Ovary (tissue), 3 donors: ENCODE measurements at regions not wholly inside any gene's neighbourhood (a gene's known extent, or its start where the extent isn't known, plus 50 kb on each side); places are given as distances from the start of the nearest gene placed in this dataset.

Experiments used
- EP300 ChIP-seq: sonication (generic); formaldehyde crosslinking; IDR thresholded peaks from one replicate; pipeline ENCODE4 v1.6.1; 2017; ENCODE audit warnings: antibody characterized with exemption
- TF ChIP-seq, protein P1 (sequence below), 3 donors: fragments of 450-650 bp in 2 of 3; fragments of 200-600 bp in 1 of 3; IDR thresholded peaks; one replicate each; pipeline versions ENCODE4 v1.5.1 to v1.8.0; 2016 to 2022; ENCODE audit warnings: antibody characterized with exemption in 3 of 3, mild to moderate bottlenecking in 1 of 3
- donor health status: DM: no; HTN: no; CAD: no.

DNA sequence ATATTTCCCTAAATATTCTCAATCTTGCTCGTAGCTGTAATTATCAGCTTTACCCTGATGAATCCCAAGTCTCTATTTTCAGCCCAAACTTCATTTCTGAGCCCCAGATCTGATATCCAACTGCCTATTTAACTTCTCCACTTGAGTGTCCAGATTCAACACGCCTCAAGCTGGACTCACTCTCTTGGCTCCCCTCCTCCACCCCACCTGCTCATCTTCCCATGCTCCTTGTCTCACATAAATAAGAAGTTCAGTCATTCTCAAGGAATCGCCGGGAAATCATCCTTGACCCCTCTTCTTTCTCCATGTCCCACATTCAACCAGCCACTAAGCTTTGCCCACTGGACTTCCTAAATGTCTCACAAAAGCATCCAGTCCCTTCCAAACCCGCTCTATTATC, 89.9 kb upstream of the STMND1 start:
- TF ChIP-seq, protein P1, sequence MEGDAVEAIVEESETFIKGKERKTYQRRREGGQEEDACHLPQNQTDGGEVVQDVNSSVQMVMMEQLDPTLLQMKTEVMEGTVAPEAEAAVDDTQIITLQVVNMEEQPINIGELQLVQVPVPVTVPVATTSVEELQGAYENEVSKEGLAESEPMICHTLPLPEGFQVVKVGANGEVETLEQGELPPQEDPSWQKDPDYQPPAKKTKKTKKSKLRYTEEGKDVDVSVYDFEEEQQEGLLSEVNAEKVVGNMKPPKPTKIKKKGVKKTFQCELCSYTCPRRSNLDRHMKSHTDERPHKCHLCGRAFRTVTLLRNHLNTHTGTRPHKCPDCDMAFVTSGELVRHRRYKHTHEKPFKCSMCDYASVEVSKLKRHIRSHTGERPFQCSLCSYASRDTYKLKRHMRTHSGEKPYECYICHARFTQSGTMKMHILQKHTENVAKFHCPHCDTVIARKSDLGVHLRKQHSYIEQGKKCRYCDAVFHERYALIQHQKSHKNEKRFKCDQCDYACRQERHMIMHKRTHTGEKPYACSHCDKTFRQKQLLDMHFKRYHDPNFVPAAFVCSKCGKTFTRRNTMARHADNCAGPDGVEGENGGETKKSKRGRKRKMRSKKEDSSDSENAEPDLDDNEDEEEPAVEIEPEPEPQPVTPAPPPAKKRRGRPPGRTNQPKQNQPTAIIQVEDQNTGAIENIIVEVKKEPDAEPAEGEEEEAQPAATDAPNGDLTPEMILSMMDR (IDR thresholded peaks at IDR 0.05) = no peak
- TF ChIP-seq EP300 = no peak
